Keratinocyte (primary cell): ENCODE measurements at regions not wholly inside any gene's neighbourhood (a gene's known extent, or its start where the extent isn't known, plus 50 kb on each side); places are given as distances from the start of the nearest gene placed in this dataset.

Experiments
- EZH2 ChIP-seq: IDR thresholded peaks from one replicate; pipeline ENCODE4 v1.6.1; 2012; ENCODE audit warnings: inconsistent platforms, mild to moderate bottlenecking, low read length, moderate library complexity
- TF ChIP-seq, protein P1 (sequence below), 3 experiments: IDR thresholded peaks in 1 of 3; conservative IDR thresholded peaks in 1 of 3; optimal IDR thresholded peaks in 1 of 3; 2 replicates in 2 of 3; 3 replicates in 1 of 3; pipeline versions ENCODE3 to v1.5.1; 2011; ENCODE audit warnings: low read length in 3 of 3, mild to moderate bottlenecking in 3 of 3, moderate library complexity in 2 of 3, control low read depth in 1 of 3, inconsistent platforms in 1 of 3; ENCODE audit not compliant: insufficient read depth in 2 of 3; ENCODE audit errors: extremely low read depth in 1 of 3

DNA sequence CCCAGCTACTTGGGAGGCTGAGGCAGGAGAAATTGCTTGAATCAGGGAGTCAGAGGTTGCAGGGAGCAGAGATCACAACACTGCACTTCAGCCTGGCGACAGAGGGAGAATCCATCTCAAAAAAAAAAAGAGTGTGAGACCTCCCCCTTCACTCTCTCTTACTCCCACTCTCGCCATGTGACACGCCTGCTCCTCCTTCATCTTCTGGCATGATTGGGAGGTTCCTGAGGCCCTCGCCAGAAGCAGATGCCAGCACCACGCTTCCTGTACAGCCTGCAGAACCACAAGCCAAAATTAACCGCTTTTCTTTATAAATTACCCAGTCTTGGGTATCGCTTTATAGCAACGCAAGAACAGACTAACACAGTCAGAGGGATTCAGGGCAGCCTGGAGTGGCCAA lies 66.3 kb upstream of the CREB1 start:
- TF ChIP-seq, protein P1, sequence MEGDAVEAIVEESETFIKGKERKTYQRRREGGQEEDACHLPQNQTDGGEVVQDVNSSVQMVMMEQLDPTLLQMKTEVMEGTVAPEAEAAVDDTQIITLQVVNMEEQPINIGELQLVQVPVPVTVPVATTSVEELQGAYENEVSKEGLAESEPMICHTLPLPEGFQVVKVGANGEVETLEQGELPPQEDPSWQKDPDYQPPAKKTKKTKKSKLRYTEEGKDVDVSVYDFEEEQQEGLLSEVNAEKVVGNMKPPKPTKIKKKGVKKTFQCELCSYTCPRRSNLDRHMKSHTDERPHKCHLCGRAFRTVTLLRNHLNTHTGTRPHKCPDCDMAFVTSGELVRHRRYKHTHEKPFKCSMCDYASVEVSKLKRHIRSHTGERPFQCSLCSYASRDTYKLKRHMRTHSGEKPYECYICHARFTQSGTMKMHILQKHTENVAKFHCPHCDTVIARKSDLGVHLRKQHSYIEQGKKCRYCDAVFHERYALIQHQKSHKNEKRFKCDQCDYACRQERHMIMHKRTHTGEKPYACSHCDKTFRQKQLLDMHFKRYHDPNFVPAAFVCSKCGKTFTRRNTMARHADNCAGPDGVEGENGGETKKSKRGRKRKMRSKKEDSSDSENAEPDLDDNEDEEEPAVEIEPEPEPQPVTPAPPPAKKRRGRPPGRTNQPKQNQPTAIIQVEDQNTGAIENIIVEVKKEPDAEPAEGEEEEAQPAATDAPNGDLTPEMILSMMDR (optimal IDR thresholded peaks at IDR 0.05 in 1 of 3, IDR thresholded peaks at IDR 0.05 in 1 of 3, conservative IDR thresholded peaks at IDR 0.05 in 1 of 3; ENCODE audit: extremely low read depth in 1 of 3, insufficient read depth in 2 of 3, low read length in 3 of 3) = no peak
- TF ChIP-seq EZH2 = no peak
